H1 (cell line): ENCODE measurements at regions not wholly inside any gene's neighbourhood (a gene's known extent, or its start where the extent isn't known, plus 50 kb on each side); places are given as distances from the start of the nearest gene placed in this dataset.

ENCODE experiments used
- CTCF ChIA-PET: fragments of 300-600 bp; sonication (Branson Sonifier 250); formaldehyde crosslinking; loops from one replicate; lab custom pipeline; 2021; ENCODE audit not compliant: partially characterized antibody; lab: Charles Lee
- POLR2A ChIA-PET: fragments of 300-600 bp; sonication (Branson Sonifier 250); formaldehyde crosslinking; loops from one replicate; lab custom pipeline; 2021; ENCODE audit warnings: inconsistent platforms; ENCODE audit not compliant: partially characterized antibody; lab: Charles Lee
- DNase-seq, 2 experiments: peaks; one replicate each; pipeline versions ENCODE4 v3.0.0 to v3.0.0-alpha.2; 2010 to 2022; ENCODE audit warnings: low spot score in 2 of 2, low read depth in 1 of 2, mixed read lengths in 1 of 2
- FAIRE-seq: peaks from 2 replicates; lab custom pipeline; 2011; peaks lifted over from hg19 to GRCh38; lab: Jason Lieb, UNC
- H2AFZ ChIP-seq: 2 replicates; pipeline ENCODE4 v1.8.1; 2012; ENCODE audit warnings: low read length, inconsistent platforms
- H2AK5ac ChIP-seq: 2 replicates; pipeline ENCODE4 v1.6.1; 2013; ENCODE audit warnings: low read depth, low read length
- H2BK120ac ChIP-seq: replicated peaks from 2 replicates; pipeline ENCODE3; 2013; ENCODE audit warnings: low read depth, low read length, inconsistent platforms
- H2BK12ac ChIP-seq: 2 replicates; pipeline ENCODE4 v1.6.1; 2013; ENCODE audit warnings: low read depth, low read length
- H2BK15ac ChIP-seq: 2 replicates; pipeline ENCODE4 v1.6.1; 2013; ENCODE audit warnings: low read length
- H2BK20ac ChIP-seq: 2 replicates; pipeline ENCODE4 v1.6.1; 2013; ENCODE audit warnings: low read length
- H2BK5ac ChIP-seq: 2 replicates; pipeline ENCODE4 v1.6.1; 2013; ENCODE audit warnings: low read depth, low read length
- H3K14ac ChIP-seq: 2 replicates; pipeline ENCODE4 v1.6.1; 2013; ENCODE audit warnings: inconsistent platforms; ENCODE audit not compliant: insufficient read length
- H3K18ac ChIP-seq: 2 replicates; pipeline ENCODE4 v1.6.1; 2013; ENCODE audit warnings: low read length; ENCODE audit errors: extremely low read depth
- H3K23ac ChIP-seq: 2 replicates; pipeline ENCODE4 v1.6.1; 2013; ENCODE audit warnings: inconsistent platforms; ENCODE audit not compliant: insufficient read length
- H3K23me2 ChIP-seq: 2 replicates; pipeline ENCODE4 v1.6.1; 2013; ENCODE audit warnings: low read depth, low read length
- H3K27ac ChIP-seq: 2 replicates; pipeline ENCODE4 v1.6.1; 2011; ENCODE audit warnings: low read depth, low read length, inconsistent platforms
- H3K27me3 ChIP-seq, 4 experiments: replicated peaks in 1 of 4; 1 replicate in 1 of 4; 2 replicates in 3 of 4; pipeline versions ENCODE4 v1.6.1 to v1.8.1; 2011 to 2013; ENCODE audit warnings: low read length in 3 of 4, mild to moderate bottlenecking in 3 of 4, inconsistent platforms in 2 of 4, mixed read lengths in 2 of 4, moderate library complexity in 1 of 4; ENCODE audit not compliant: control insufficient read depth in 3 of 4, insufficient read depth in 3 of 4; ENCODE audit errors: extremely low read depth in 1 of 4
- H3K36me3 ChIP-seq, 4 experiments: 2 replicates each; pipeline versions ENCODE4 v1.6.1 to v1.8.1; 2011 to 2013; ENCODE audit warnings: mild to moderate bottlenecking in 4 of 4, low read length in 3 of 4, moderate library complexity in 2 of 4, control low read depth in 1 of 4, inconsistent platforms in 1 of 4; ENCODE audit not compliant: insufficient read depth in 4 of 4, control insufficient read depth in 2 of 4
- H3K4ac ChIP-seq: replicated peaks from 2 replicates; pipeline ENCODE3; 2013; ENCODE audit warnings: low read length, low read depth, mixed read lengths, inconsistent platforms; ENCODE audit not compliant: insufficient read length
- H3K4me1 ChIP-seq, 4 experiments: replicated peaks in 1 of 4; 1 replicate in 1 of 4; 2 replicates in 3 of 4; pipeline versions ENCODE4 v1.6.1 to v1.8.1; 2011 to 2013; ENCODE audit warnings: low read length in 3 of 4, inconsistent platforms in 2 of 4, mixed read lengths in 1 of 4; ENCODE audit not compliant: insufficient read depth in 4 of 4, control insufficient read depth in 3 of 4
- H3K4me2 ChIP-seq, 2 experiments: 2 replicates each; pipeline versions ENCODE4 v1.6.1 to v1.8.1; 2011 to 2013; ENCODE audit warnings: low read depth in 2 of 2, low read length in 2 of 2, control low read depth in 1 of 2, inconsistent platforms in 1 of 2, mild to moderate bottlenecking in 1 of 2; ENCODE audit not compliant: insufficient read depth in 1 of 2
- H3K4me3 ChIP-seq, 4 experiments: fragments of 200-600, 300-600 bp in 1 of 4; sonication (generic), shearing (Covaris generic), sonication (Bioruptor Twin) in 1 of 4; 2 replicates each; pipeline versions ENCODE4 v1.5.1 to v1.8.1; 2011 to 2016; ENCODE audit warnings: low read length in 4 of 4, low read depth in 3 of 4, control low read depth in 2 of 4, inconsistent platforms in 2 of 4, mild to moderate bottlenecking in 2 of 4, mixed read lengths in 1 of 4, moderate library complexity in 1 of 4; ENCODE audit not compliant: insufficient read depth in 2 of 4; ENCODE audit errors: extremely low read depth in 1 of 4
- H3K56ac ChIP-seq: replicated peaks from 2 replicates; pipeline ENCODE3; 2013; ENCODE audit warnings: low read depth, mild to moderate bottlenecking, mixed read lengths, low read length, inconsistent platforms; ENCODE audit not compliant: insufficient read length
- H3K79me1 ChIP-seq: 2 replicates; pipeline ENCODE4 v1.6.1; 2013; ENCODE audit warnings: low read depth, low read length, control low read depth
- H3K79me2 ChIP-seq, 2 experiments: 2 replicates each; pipeline versions ENCODE4 v1.6.1 to v1.8.1; 2012 to 2013; ENCODE audit warnings: low read length in 2 of 2, mild to moderate bottlenecking in 2 of 2, inconsistent platforms in 1 of 2; ENCODE audit not compliant: insufficient read depth in 2 of 2, control insufficient read depth in 1 of 2
- H3K9ac ChIP-seq, 4 experiments: replicated peaks in 1 of 4; 1 replicate in 1 of 4; 2 replicates in 3 of 4; pipeline versions ENCODE4 v1.6.1 to v1.8.1; 2011 to 2013; ENCODE audit warnings: low read depth in 3 of 4, low read length in 3 of 4, control low read depth in 2 of 4, mild to moderate bottlenecking in 2 of 4, moderate library complexity in 2 of 4, inconsistent platforms in 1 of 4; ENCODE audit errors: extremely low read depth in 1 of 4
- H3K9me3 ChIP-seq, 2 experiments: 2 replicates each; pipeline versions ENCODE4 v1.6.1 to v1.8.1; 2012 to 2013; ENCODE audit warnings: mild to moderate bottlenecking in 2 of 2, moderate library complexity in 2 of 2, control low read depth in 1 of 2, inconsistent platforms in 1 of 2, low read depth in 1 of 2, low read length in 1 of 2, mixed read lengths in 1 of 2; ENCODE audit not compliant: insufficient read depth in 2 of 2
- H4K20me1 ChIP-seq, 2 experiments: replicated peaks in 1 of 2; 2 replicates each; pipeline versions ENCODE3 to v1.8.1; 2011 to 2013; ENCODE audit warnings: inconsistent platforms in 2 of 2, low read length in 2 of 2, mild to moderate bottlenecking in 1 of 2; ENCODE audit not compliant: insufficient read depth in 2 of 2, control insufficient read depth in 1 of 2
- H4K5ac ChIP-seq: 2 replicates; pipeline ENCODE4 v1.6.1; 2013; ENCODE audit warnings: low read length, low read depth, mixed read lengths, inconsistent platforms; ENCODE audit not compliant: insufficient read length
- H4K8ac ChIP-seq: 2 replicates; pipeline ENCODE4 v1.8.0; 2013; ENCODE audit warnings: mild to moderate bottlenecking, moderate library complexity, low read length, inconsistent platforms; ENCODE audit not compliant: insufficient read depth; ENCODE audit errors: extremely low read depth
- H4K91ac ChIP-seq: replicated peaks from 2 replicates; pipeline ENCODE3; 2013; ENCODE audit warnings: low read length, mixed read lengths, inconsistent platforms; ENCODE audit not compliant: insufficient read length
- ATF2 ChIP-seq: IDR thresholded peaks from 2 replicates; pipeline ENCODE4 v1.6.1; 2012; ENCODE audit warnings: low read length, inconsistent platforms
- BACH1 ChIP-seq: IDR thresholded peaks from 2 replicates; pipeline ENCODE4 v1.6.1; 2012; ENCODE audit warnings: low read length, improper control_type of control experiment
- BCL11A ChIP-seq, 2 experiments: IDR thresholded peaks; one replicate each; pipeline ENCODE4 v1.6.1; 2011; ENCODE audit warnings: low read depth in 2 of 2, low read length in 2 of 2, mild to moderate bottlenecking in 2 of 2
- BRCA1 ChIP-seq: IDR thresholded peaks from 2 replicates; pipeline ENCODE4 v1.6.1; 2012; ENCODE audit warnings: low read depth, low read length, improper control_type of control experiment
- CEBPB ChIP-seq: IDR thresholded peaks from 2 replicates; pipeline ENCODE4 v1.6.1; 2012; ENCODE audit warnings: low read depth, low read length
- CHD1 ChIP-seq: IDR thresholded peaks from 2 replicates; pipeline ENCODE4 v1.6.1; 2012; ENCODE audit warnings: low read depth, low read length, improper control_type of control experiment
- CTBP2 ChIP-seq: IDR thresholded peaks from 2 replicates; pipeline ENCODE4 v1.7.0; 2011; ENCODE audit warnings: borderline replicate concordance, mild to moderate bottlenecking, moderate library complexity, mixed read lengths, low read length; ENCODE audit not compliant: insufficient read depth, insufficient read length
- GABPA ChIP-seq: IDR thresholded peaks from 2 replicates; pipeline ENCODE4 v1.6.1; 2011; ENCODE audit warnings: mild to moderate bottlenecking, low read length, moderate library complexity, borderline replicate concordance; ENCODE audit not compliant: insufficient read depth
- MAFK ChIP-seq: IDR thresholded peaks from 2 replicates; pipeline ENCODE4 v1.6.1; 2012; ENCODE audit warnings: low read depth, mild to moderate bottlenecking, improper control_type of control experiment, low read length
- POLR2A ChIP-seq, 2 experiments: IDR thresholded peaks; 1 replicate in 1 of 2; 2 replicates in 1 of 2; pipeline ENCODE4 v1.6.1; 2011; ENCODE audit warnings: low read depth in 2 of 2, low read length in 2 of 2, mild to moderate bottlenecking in 2 of 2; ENCODE audit errors: control extremely low read depth in 1 of 2
- POU5F1 ChIP-seq: IDR thresholded peaks from 2 replicates; pipeline ENCODE4 v1.6.1; 2011; ENCODE audit warnings: low read depth, mild to moderate bottlenecking, low read length, moderate library complexity
- RAD21 ChIP-seq, 2 experiments: IDR thresholded peaks in 1 of 2; conservative IDR thresholded peaks in 1 of 2; 2 replicates each; pipeline ENCODE4 v1.6.1; 2011; ENCODE audit warnings: low read depth in 2 of 2, low read length in 2 of 2, improper control_type of control experiment in 1 of 2, inconsistent platforms in 1 of 2, mild to moderate bottlenecking in 1 of 2, moderate library complexity in 1 of 2
- USF2 ChIP-seq: IDR thresholded peaks from 2 replicates; pipeline ENCODE4 v1.6.1; 2011; ENCODE audit warnings: low read length, improper control_type of control experiment
- WGBS, 2 experiments: shearing (Covaris generic) in 1 of 2; methylation state at CpG; one replicate each; pipeline versions ENCODE4 v1.1.6 to v1.1.7; 2013 to 2015; ENCODE audit warnings: low lambda C conversion rate in 2 of 2, mixed read lengths in 2 of 2, inconsistent platforms in 1 of 2, low coverage in 1 of 2, missing lambda C conversion rate in 1 of 2; ENCODE audit not compliant: insufficient replicate concordance in 2 of 2, insufficient coverage in 1 of 2, insufficient read length in 1 of 2; ENCODE audit errors: extremely low coverage in 1 of 2, missing lambda C conversion rate in 1 of 2; 5-methylcytosine and 5-hydroxymethylcytosine counted together

GRCh38 chr11:115767883-115768282 lies 263.7 kb upstream of the CADM1 start:
- Histone ChIP-seq H3K36me3 (no peaks in the 10 kb centered on the region), H3K79me2 (no peaks in the 10 kb centered on the region), H3K9me3 (no peaks in the 10 kb centered on the region), H3K18ac (no peak overlapping the region), H4K8ac (no peak overlapping the region), H3K23me2 (no peaks in the 10 kb centered on the region; the same call in 1 of the 2 replicates), H4K20me1 (no peaks in the 10 kb centered on the region), H2BK120ac (no peak overlapping the region), H3K79me1 (no peaks in the 10 kb centered on the region), H3K14ac (no peak overlapping the region), H3K4me3 (no peak overlapping the region), H2AFZ (no peak overlapping the region), H2BK12ac (no peak overlapping the region), H2BK5ac (no peak overlapping the region), H3K23ac (no peak overlapping the region), H2AK5ac (no peak overlapping the region), H2BK20ac (no peak overlapping the region), H4K5ac (no peak overlapping the region), H2BK15ac (no peak overlapping the region), H3K4me2 (no peak overlapping the region), H3K27ac (no peak overlapping the region), H3K4ac (no peak overlapping the region), H4K91ac (no peak overlapping the region), H3K9ac (no peak overlapping the region), H3K27me3 (no peaks in the 10 kb centered on the region; a peak in 2 of 7 replicates), H3K4me1 (no peaks in the 10 kb centered on the region), H3K56ac (no peak overlapping the region)
- POLR2A ChIA-PET, result no interaction called here
- DNase-seq (no peak), FAIRE-seq (no peak)
- CTCF ChIA-PET, result no interaction called here
- 91% methylated on average over 3 of the region's 3 CpGs; no CpG with 5 or more reads in 1 of the 2 experiments for WGBS, 2 experiments
- no peak for TF ChIP-seq CTBP2
- no peak for TF ChIP-seq BACH1
- TF ChIP-seq CHD1, result no peak
- TF ChIP-seq MAFK, result no peak
- TF ChIP-seq POLR2A (IDR thresholded peaks at IDR 0.05; ENCODE audit: control extremely low read depth in 1 of 2, low read depth in 2 of 2, low read length in 2 of 2), result no peak
- no peak for TF ChIP-seq ATF2
- TF ChIP-seq BRCA1, result no peak
- TF ChIP-seq BCL11A (IDR thresholded peaks at IDR 0.05; ENCODE audit: low read depth in 2 of 2, low read length in 2 of 2), result no peak
- TF ChIP-seq CEBPB, result no peak
- TF ChIP-seq USF2, result no peak
- no peak for TF ChIP-seq POU5F1
- TF ChIP-seq GABPA, result no peak
- no peak for TF ChIP-seq RAD21 (IDR thresholded peaks at IDR 0.05 in 1 of 2, conservative IDR thresholded peaks at IDR 0.05 in 1 of 2; ENCODE audit: low read depth in 2 of 2, low read length in 2 of 2)
